ENCODE measurements at regions not wholly inside any gene's neighbourhood (a gene's known extent, or its start where the extent isn't known, plus 50 kb on each side); places are given as distances from the start of the nearest gene placed in this dataset.
"Not testable (repeated sequence)": the region's sequence is repeated elsewhere in the genome, so short reads cannot be mapped to it uniquely, and the experiment has no call there.

GRCh38 chr6:163863565-163863964 lies 449.0 kb downstream of the QKI start:
- Histone ChIP-seq H3K36me3 (no peaks in the 10 kb centered on the region), H3K4me3 (no peak overlapping the region), H3K9me3 (no peaks in the 10 kb centered on the region), H3K4me1 (no peaks in the 10 kb centered on the region), H3K27ac (no peak overlapping the region), H3K27me3 (no peaks in the 10 kb centered on the region)
- TF ChIP-seq, protein P1, sequence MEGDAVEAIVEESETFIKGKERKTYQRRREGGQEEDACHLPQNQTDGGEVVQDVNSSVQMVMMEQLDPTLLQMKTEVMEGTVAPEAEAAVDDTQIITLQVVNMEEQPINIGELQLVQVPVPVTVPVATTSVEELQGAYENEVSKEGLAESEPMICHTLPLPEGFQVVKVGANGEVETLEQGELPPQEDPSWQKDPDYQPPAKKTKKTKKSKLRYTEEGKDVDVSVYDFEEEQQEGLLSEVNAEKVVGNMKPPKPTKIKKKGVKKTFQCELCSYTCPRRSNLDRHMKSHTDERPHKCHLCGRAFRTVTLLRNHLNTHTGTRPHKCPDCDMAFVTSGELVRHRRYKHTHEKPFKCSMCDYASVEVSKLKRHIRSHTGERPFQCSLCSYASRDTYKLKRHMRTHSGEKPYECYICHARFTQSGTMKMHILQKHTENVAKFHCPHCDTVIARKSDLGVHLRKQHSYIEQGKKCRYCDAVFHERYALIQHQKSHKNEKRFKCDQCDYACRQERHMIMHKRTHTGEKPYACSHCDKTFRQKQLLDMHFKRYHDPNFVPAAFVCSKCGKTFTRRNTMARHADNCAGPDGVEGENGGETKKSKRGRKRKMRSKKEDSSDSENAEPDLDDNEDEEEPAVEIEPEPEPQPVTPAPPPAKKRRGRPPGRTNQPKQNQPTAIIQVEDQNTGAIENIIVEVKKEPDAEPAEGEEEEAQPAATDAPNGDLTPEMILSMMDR (IDR thresholded peaks at IDR 0.05) = no peak
- TF ChIP-seq POLR2A (IDR thresholded peaks at IDR 0.05) = no peak
- TF ChIP-seq POLR2AphosphoS5 (IDR thresholded peaks at IDR 0.05; ENCODE audit: insufficient read depth in 1 of 2, low read depth in 1 of 2) = no peak
- DNase-seq (ENCODE audit: extremely low spot score in 2 of 2) = no peak
- intact Hi-C loops (cut with DNase I) = no loop called here

DNA sequence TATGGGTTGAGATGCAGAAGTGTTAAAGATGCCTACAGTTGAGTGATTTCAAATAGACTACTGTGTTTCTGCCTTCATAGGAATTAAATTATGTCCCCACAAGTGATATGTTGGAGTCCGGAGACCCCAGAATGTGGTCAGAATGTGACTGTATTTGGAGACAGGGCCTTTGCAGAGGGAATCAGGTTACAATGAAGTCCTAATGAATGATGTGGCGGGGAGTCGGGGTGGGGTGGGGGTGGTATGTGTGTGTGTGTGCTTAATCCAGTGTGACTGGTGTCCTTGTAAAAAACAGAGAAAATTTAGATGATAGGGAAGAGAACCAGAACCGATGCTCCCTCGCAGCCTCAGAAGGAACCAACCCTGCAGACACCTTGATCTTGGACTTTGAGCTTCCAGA lies 448.2 kb downstream of the QKI start:
- no peak for TF ChIP-seq POLR2A (IDR thresholded peaks at IDR 0.05)
- no peak for TF ChIP-seq POLR2AphosphoS5 (IDR thresholded peaks at IDR 0.05; ENCODE audit: insufficient read depth in 1 of 2, low read depth in 1 of 2)
- TF ChIP-seq, protein P1 (IDR thresholded peaks at IDR 0.05) = no peak
- intact Hi-C loops (cut with DNase I) = no loop called here
- Histone ChIP-seq H3K27me3 (no peaks in the 10 kb centered on the region), H3K36me3 (no peaks in the 10 kb centered on the region), H3K27ac (no peak overlapping the region), H3K4me3 (no peak overlapping the region), H3K9me3 (no peaks in the 10 kb centered on the region), H3K4me1 (no peaks in the 10 kb centered on the region)
- no peak for DNase-seq (ENCODE audit: extremely low spot score in 2 of 2)

- H3K27me3 ChIP-seq = no peaks in the 10 kb centered on the region
- H3K9me3 ChIP-seq = no peaks in the 10 kb centered on the region
- DNase-seq (ENCODE audit: extremely low spot score in 2 of 2) = no peak
- H3K4me1 ChIP-seq = no peaks in the 10 kb centered on the region
- no peak for TF ChIP-seq POLR2A (IDR thresholded peaks at IDR 0.05)
- TF ChIP-seq, protein P1 (IDR thresholded peaks at IDR 0.05) = no peak
- no peak for TF ChIP-seq POLR2AphosphoS5 (IDR thresholded peaks at IDR 0.05; ENCODE audit: insufficient read depth in 1 of 2, low read depth in 1 of 2)
- intact Hi-C loops (cut with DNase I) = no loop called here
- H3K4me3 ChIP-seq = no peak overlapping the region
- H3K36me3 ChIP-seq = no peaks in the 10 kb centered on the region
- H3K27ac ChIP-seq = no peak overlapping the region
Measured at GRCh38 chr6:163861627-163862026, 447.1 kb downstream of the QKI start.

DNA sequence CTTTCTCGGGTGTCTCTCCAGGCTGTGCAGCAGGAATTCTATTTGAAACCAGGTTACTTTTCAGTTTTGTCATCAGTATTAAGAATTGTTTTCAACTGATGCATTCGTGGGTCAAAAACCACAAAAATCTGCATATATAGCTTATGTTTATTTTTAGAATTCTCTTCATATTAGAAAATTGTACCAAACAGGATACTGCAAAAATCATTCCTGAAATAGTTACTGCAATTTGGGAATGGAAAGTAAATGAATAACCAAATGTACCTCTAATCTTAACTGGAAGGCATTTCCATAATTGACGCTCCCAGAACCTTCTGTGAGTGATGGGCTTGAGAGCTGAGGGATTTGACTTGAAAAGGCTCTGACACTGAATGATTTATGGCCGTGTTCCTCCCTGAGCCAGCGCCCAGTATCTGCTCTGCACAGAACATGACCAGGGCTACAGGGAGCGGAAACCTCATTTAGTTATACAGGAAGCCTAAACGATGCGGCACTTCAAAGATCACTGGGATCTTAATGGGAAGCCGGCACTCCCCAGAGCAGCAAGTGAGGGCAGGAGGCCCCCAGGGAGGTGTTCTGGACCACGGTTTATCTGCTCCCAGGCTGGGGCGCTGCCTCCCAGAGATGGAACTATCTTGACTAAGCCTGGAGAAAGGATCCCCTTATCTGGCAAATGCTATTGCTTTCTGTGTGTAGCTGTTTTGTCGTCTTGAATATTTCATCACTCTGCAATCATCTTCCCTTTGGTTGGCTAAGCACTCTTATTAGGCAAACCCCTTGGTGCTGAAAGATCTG lies 446.0 kb downstream of the QKI start:
- Histone ChIP-seq H3K27ac (no peak overlapping the region), H3K4me3 (peak overlapping the region in 1 of 2 donors; percentile 6), H3K9me3 (no peaks in the 10 kb centered on the region), H3K4me1 (no peaks in the 10 kb centered on the region), H3K36me3 (no peaks in the 10 kb centered on the region), H3K27me3 (no peaks in the 10 kb centered on the region)
- intact Hi-C loops (cut with DNase I) = no loop called here
- TF ChIP-seq POLR2A (IDR thresholded peaks at IDR 0.05) (no peak), POLR2AphosphoS5 (IDR thresholded peaks at IDR 0.05; ENCODE audit: insufficient read depth in 1 of 2, low read depth in 1 of 2) (no peak)
- TF ChIP-seq, protein P1 (IDR thresholded peaks at IDR 0.05) = no peak
- DNase-seq (ENCODE audit: extremely low spot score in 2 of 2) = no peak

- H3K27me3 ChIP-seq; intact Hi-C loops (cut with DNase I); H3K4me1 ChIP-seq; DNase-seq (ENCODE audit: extremely low spot score in 2 of 2); H3K27ac ChIP-seq; H3K4me3 ChIP-seq; H3K36me3 ChIP-seq; H3K9me3 ChIP-seq: not testable (repeated sequence)
Measured at GRCh38 chr6:163858870-163859269, 444.4 kb downstream of the QKI start.
